PFSK-1 (cell line): ENCODE measurements at regions not wholly inside any gene's neighbourhood (a gene's known extent, or its start where the extent isn't known, plus 50 kb on each side); places are given as distances from the start of the nearest gene placed in this dataset.

Source experiments
- FOXP2 ChIP-seq: optimal IDR thresholded peaks from 2 replicates; pipeline ENCODE3; 2011; ENCODE audit warnings: borderline replicate concordance, control low read depth, inconsistent platforms; ENCODE audit not compliant: insufficient read depth; ENCODE audit errors: extremely low read length, extremely low read depth
- POLR2AphosphoS5 ChIP-seq: IDR thresholded peaks from 2 replicates; pipeline ENCODE4 v1.6.1; 2012; ENCODE audit warnings: low read depth, mild to moderate bottlenecking, control low read depth, low read length, moderate library complexity
- SIN3A ChIP-seq: IDR thresholded peaks from 2 replicates; pipeline ENCODE4 v1.6.1; 2012; ENCODE audit warnings: mild to moderate bottlenecking, low read length, moderate library complexity, borderline replicate concordance; ENCODE audit not compliant: insufficient read depth
- TAF1 ChIP-seq: IDR thresholded peaks from 2 replicates; pipeline ENCODE4 v1.6.1; 2012; ENCODE audit warnings: low read length, control low read depth, borderline replicate concordance; ENCODE audit not compliant: insufficient read depth
- TF ChIP-seq, protein P1 (sequence below), 2 experiments: IDR thresholded peaks; 2 replicates each; pipeline versions ENCODE4 v1.6.1 to v1.8.0; 2011 to 2012; ENCODE audit warnings: low read depth in 2 of 2, low read length in 2 of 2, control low read depth in 1 of 2, inconsistent platforms in 1 of 2, mild to moderate bottlenecking in 1 of 2, moderate library complexity in 1 of 2; ENCODE audit not compliant: insufficient read depth in 1 of 2

DNA sequence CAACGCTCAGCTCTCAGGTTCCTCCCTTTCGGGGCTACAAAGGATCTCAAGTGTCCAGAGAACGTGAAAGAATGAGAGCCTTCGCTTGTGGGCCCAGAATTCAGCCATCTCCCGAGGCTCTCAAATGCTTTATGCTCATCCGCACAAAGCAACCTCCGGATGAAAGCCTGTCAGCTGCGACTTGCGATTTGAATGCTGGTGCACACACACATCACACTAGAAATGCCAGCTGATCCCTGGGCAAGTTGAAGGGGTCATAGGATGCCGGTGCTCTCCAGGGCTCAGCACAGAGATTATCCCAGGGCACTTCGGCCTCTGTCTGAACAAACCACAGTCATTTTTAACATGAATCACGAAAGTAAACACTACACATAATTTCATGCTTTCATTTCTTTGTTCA lies 141.8 kb upstream of the MYT1L start:
- TF ChIP-seq TAF1 = no peak
- TF ChIP-seq SIN3A = no peak
- TF ChIP-seq, protein P1, sequence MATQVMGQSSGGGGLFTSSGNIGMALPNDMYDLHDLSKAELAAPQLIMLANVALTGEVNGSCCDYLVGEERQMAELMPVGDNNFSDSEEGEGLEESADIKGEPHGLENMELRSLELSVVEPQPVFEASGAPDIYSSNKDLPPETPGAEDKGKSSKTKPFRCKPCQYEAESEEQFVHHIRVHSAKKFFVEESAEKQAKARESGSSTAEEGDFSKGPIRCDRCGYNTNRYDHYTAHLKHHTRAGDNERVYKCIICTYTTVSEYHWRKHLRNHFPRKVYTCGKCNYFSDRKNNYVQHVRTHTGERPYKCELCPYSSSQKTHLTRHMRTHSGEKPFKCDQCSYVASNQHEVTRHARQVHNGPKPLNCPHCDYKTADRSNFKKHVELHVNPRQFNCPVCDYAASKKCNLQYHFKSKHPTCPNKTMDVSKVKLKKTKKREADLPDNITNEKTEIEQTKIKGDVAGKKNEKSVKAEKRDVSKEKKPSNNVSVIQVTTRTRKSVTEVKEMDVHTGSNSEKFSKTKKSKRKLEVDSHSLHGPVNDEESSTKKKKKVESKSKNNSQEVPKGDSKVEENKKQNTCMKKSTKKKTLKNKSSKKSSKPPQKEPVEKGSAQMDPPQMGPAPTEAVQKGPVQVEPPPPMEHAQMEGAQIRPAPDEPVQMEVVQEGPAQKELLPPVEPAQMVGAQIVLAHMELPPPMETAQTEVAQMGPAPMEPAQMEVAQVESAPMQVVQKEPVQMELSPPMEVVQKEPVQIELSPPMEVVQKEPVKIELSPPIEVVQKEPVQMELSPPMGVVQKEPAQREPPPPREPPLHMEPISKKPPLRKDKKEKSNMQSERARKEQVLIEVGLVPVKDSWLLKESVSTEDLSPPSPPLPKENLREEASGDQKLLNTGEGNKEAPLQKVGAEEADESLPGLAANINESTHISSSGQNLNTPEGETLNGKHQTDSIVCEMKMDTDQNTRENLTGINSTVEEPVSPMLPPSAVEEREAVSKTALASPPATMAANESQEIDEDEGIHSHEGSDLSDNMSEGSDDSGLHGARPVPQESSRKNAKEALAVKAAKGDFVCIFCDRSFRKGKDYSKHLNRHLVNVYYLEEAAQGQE (IDR thresholded peaks at IDR 0.05; ENCODE audit: insufficient read depth in 1 of 2, low read depth in 2 of 2, low read length in 2 of 2) = no peak
- TF ChIP-seq FOXP2 = no peak
- TF ChIP-seq POLR2AphosphoS5 = no peak

DNA sequence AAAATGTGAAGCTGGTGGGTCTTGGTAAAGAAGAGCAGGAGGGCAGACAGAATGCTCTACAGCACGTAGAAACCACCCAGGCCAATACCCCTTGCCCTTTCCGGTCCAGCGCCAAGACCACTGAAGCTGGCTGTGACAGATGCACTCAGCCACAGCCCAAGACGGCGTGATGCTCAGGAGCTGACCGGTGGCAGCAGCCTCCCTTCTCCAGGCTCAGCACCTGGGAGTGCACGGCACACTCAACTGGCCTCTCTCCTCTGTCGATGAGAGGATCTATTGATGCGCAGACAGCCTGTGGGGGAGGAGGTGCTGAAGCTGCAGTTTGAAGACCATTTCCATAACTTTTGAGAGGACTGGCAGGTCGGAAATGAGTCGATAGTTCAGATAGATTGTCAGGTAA lies 141.0 kb upstream of the MYT1L start:
- TF ChIP-seq FOXP2 = no peak
- TF ChIP-seq, protein P1 (IDR thresholded peaks at IDR 0.05; ENCODE audit: insufficient read depth in 1 of 2, low read depth in 2 of 2, low read length in 2 of 2) = no peak
- TF ChIP-seq SIN3A = no peak

DNA sequence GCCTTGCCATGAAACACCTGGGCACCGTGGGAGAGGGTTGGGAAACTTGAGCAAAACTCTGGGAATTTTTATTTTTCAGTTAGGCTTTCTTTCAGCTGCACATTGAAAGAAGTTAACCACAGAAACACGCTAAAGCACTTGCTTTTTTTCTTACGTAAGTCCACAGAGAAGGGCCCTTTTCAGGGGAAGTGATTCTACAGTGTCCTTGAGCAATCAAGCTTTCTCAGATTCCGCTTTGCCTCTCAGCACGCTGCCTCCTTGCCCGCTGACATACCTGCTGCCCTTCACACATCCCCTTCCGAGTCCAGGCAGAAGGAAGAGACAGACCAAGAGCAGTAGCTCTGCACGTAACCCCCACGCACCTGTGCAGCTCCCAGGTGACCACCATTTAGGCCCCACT lies 135.5 kb upstream of the MYT1L start:
- no peak for TF ChIP-seq POLR2AphosphoS5
- TF ChIP-seq, protein P1 (IDR thresholded peaks at IDR 0.05; ENCODE audit: insufficient read depth in 1 of 2, low read depth in 2 of 2, low read length in 2 of 2) = no peak
- no peak for TF ChIP-seq FOXP2

DNA sequence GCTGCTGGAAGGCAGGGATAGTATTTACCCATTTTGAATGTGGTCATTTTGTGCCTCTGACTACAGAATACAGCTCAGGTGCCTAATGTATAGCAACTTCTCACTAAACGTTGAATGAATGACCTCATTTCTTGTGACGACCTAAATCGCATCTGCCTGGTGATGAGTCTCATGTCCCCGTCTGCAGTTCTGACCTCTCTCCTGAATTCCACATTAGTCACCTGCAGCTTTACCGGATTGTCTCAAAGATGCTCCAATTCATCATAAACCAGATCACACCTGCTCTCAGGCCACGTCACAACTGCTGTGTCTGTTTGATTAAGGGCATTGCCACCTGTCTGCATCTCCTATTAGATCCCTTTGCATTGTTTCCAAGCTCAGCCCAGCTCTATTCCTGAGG lies 133.6 kb upstream of the MYT1L start:
- TF ChIP-seq, protein P1 (IDR thresholded peaks at IDR 0.05; ENCODE audit: insufficient read depth in 1 of 2, low read depth in 2 of 2, low read length in 2 of 2) = no peak
- TF ChIP-seq POLR2AphosphoS5 (no peak), SIN3A (no peak), TAF1 (no peak), FOXP2 (no peak)

DNA sequence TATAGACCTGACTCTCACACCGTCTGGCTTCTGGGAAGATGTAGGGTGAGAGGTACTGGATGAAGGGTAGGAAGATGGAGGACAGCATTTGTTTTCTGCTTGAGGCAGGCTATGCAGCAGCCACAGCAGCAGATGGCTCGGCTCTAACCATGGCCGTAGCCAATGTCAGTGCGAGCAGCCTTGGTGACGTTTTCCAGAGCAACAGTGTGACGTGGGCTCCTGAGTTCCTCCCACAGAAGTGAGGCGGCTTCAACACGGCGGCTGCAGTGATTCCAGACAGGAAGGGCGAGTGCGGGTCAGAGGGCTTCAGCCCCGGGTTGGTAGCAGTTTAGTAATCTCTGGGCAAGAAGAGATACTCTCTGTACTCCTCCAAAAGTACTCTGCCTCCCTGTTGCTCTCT lies 133.0 kb upstream of the MYT1L start:
- no peak for TF ChIP-seq TAF1
- no peak for TF ChIP-seq POLR2AphosphoS5
